CD4-positive, alpha-beta T cell treated with Interleukin-17A for 1 hour (primary cell): ENCODE measurements at regions not wholly inside any gene's neighbourhood (a gene's known extent, or its start where the extent isn't known, plus 50 kb on each side); places are given as distances from the start of the nearest gene placed in this dataset.
"Not testable (repeated sequence)": the region's sequence is repeated elsewhere in the genome, so short reads cannot be mapped to it uniquely, and the experiment has no call there.

ENCODE experiments used
- DNase-seq: peaks from one replicate; pipeline ENCODE4 v3.0.0-alpha.2; 2020

- no peak for DNase-seq
Observed at GRCh38 chr1:14270821-14271220, 327.7 kb upstream of the KAZN start.

- no peak for DNase-seq
Observed at GRCh38 chr1:14273811-14274210, 324.7 kb upstream of the KAZN start.

GRCh38 chr1:14279891-14280290 is 318.6 kb upstream of the KAZN start:
- not testable (repeated sequence) for DNase-seq

- DNase-seq, result no peak
Observed at GRCh38 chr1:14280909-14281308, 317.6 kb upstream of the KAZN start.

GRCh38 chr1:14281412-14281811 is 317.1 kb upstream of the KAZN start:
- DNase-seq, result no peak

GRCh38 chr1:14282707-14283106 is 315.8 kb upstream of the KAZN start:
- no peak for DNase-seq

GRCh38 chr1:14285238-14285637 is 313.2 kb upstream of the KAZN start:
- no peak for DNase-seq

GRCh38 chr1:14291182-14291581 is 307.3 kb upstream of the KAZN start:
- DNase-seq, result not testable (repeated sequence)

GRCh38 chr1:14292520-14292919 is 306.0 kb upstream of the KAZN start:
- DNase-seq, result no peak

GRCh38 chr1:14294006-14294405 is 304.5 kb upstream of the KAZN start:
- no peak for DNase-seq

- DNase-seq, result no peak
Observed at GRCh38 chr1:14294860-14295536, 303.5 kb upstream of the KAZN start.

GRCh38 chr1:14296795-14297194 is 301.7 kb upstream of the KAZN start:
- no peak for DNase-seq

- no peak for DNase-seq
Observed at GRCh38 chr1:14297356-14297755, 301.1 kb upstream of the KAZN start.

GRCh38 chr1:14298806-14299205 is 299.7 kb upstream of the KAZN start:
- DNase-seq, result no peak

GRCh38 chr1:14300991-14301703 is 297.3 kb upstream of the KAZN start:
- DNase-seq, result no peak

- no peak for DNase-seq
Observed at GRCh38 chr1:14301704-14302024, 296.8 kb upstream of the KAZN start.

GRCh38 chr1:14302025-14302424 is 296.5 kb upstream of the KAZN start:
- no peak for DNase-seq

- no peak for DNase-seq
Observed at GRCh38 chr1:14303011-14303410, 295.5 kb upstream of the KAZN start.

GRCh38 chr1:14304381-14304865 is 294.1 kb upstream of the KAZN start:
- DNase-seq, result no peak

- DNase-seq, result no peak
Observed at GRCh38 chr1:14308460-14308859, 290.0 kb upstream of the KAZN start.

GRCh38 chr1:14309984-14310383 is 288.5 kb upstream of the KAZN start:
- no peak for DNase-seq

GRCh38 chr1:14310476-14310875 is 288.0 kb upstream of the KAZN start:
- no peak for DNase-seq

- DNase-seq, result no peak
Observed at GRCh38 chr1:14313731-14314431, 284.6 kb upstream of the KAZN start.

GRCh38 chr1:14318830-14319229 is 279.7 kb upstream of the KAZN start:
- no peak for DNase-seq
